Stimulated activated CD4-positive, alpha-beta T cell treated with anti-CD3 and anti-CD28 coated beads, Interleukin-1b, Interleukin-23, amount 100 ng/mL, for 1 hour (primary cell): ENCODE measurements at regions not wholly inside any gene's neighbourhood (a gene's known extent, or its start where the extent isn't known, plus 50 kb on each side); places are given as distances from the start of the nearest gene placed in this dataset.
A peak's percentile ranks its signal among the peaks of the same experiment; 100 is the strongest.
"Not testable (repeated sequence)": the region's sequence is repeated elsewhere in the genome, so short reads cannot be mapped to it uniquely, and the experiment has no call there.

Source experiments
- DNase-seq, 2 donors: peaks; one replicate each; pipeline ENCODE4 v3.0.0-alpha.2; 2020; ENCODE audit warnings: low read depth in 2 of 2

DNA sequence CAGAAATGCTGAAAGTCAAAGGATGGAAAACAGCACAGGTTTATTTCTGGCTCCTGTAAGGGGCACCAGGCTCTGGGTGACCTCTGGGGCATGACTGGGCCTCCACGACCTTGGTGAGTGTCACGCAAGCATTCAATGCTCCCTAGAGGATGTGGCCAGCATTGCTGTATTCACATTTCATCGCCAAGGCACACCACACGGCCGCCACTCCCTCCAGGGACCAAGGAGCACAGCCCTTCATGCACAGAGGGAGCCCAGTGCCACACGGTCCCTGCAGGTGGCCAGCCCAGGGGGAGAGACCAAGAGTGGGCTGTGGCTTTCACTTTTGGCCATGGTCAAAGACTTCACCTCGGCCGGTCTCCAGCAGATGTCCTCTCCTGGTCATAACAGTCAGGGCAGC lies 137.4 kb upstream of the TNRC6C start:
- no peak for DNase-seq

GRCh38 chr17:77822302-77823030 lies 136.0 kb upstream of the TNRC6C start:
- DNase-seq, result no peak

- DNase-seq, result no peak
Observed at GRCh38 chr17:77824102-77824779, 134.3 kb upstream of the TNRC6C start.

DNA sequence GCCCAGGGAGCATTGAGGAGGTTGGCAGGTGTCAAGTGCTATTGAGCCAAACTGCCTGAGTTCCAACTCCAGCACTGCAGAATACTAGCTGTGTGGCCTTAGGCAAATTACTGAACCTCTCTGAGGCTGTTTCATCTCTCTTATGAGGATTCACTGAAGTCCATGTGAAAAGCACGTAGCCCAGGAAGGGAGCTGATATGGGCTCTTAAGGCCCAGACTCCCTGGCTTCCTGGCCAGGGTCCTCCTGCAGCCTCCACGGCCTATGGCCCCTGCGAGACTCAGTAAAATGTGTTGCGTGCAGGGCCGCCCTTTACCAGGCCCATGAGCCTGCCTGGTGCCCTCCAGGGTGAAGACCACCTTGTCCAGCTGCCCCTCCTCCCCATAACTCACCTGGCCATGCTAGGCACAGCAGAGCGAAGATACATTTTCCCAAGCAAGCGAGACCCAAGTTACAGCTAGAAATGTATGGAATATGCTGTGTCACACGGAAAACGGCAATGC lies 133.7 kb upstream of the TNRC6C start:
- no peak for DNase-seq

GRCh38 chr17:77825621-77826020 lies 132.9 kb upstream of the TNRC6C start:
- DNase-seq, result no peak

DNA sequence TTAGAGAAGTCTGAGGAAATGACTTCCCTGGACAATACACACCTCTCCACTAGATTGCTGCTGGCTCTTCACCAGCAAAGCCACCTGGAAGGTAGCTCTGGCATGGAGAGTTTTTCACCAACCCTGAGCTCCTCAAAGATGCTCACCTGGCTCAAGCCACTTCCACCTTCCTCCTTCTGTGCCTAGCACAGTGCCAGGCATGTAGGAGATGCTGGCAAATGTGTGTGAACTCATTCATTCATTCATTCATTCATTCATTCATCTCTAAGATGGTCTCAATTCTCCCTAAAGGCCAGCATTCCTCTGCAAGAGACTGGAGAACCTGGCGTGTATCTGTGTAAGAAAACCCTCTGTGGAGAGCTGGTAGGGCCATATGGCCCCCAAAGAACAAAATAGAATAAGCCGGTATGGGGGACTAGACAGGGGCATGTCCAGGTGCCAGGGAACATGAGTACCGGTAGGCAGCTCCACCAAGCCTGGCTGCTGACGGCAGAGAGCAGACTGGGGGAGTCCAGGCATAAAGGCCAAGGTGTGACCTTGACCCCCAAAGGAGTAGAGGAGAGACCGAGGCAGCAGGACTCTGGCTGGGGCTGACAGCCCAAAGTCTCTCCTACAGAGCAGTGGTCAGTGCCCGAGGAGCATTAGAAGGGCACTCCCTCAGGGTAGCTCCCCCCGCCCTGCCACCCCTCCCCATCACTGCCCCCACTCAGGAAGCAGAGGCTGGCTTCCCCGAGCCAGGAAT lies 132.2 kb upstream of the TNRC6C start:
- no peak for DNase-seq

GRCh38 chr17:77827039-77827438 lies 131.5 kb upstream of the TNRC6C start:
- no peak for DNase-seq

- DNase-seq, result no peak
Observed at GRCh38 chr17:77827511-77827910, 131.0 kb upstream of the TNRC6C start.

DNA sequence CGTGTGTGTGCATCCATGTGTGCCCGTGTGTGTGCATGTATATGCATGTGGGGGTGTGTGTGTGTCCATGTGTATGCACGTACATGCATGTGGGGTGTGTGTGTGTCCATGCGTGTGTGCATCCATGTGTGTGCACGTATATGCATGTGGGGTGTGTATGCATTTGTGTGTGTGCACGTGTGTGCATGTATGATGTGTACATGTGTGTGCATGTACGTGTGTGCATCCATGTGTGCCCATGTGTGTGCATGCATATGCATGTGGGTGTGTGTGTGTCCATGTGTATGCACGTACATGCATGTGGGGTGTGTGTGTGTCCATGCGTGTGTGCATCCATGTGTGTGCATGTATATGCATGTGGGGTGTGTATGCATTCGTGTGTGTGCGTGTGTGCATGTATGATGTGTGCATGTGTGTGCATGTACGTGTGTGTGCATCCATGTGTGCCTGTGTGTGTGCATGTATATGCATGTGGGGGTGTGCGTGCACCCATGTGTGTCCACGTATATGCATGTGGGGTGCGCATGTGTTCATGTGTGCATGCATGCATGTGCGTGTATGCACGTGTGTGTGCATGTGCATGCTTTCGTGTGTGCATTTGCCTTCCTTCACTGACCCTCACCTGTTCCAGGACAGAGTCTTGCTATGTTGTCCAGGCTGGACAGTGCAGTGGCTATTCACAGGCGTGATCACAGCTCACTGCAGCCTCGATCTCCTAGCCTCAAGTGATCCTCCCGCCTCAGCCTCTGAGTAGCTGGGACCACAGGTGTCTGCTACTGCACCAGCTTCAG lies 129.6 kb upstream of the TNRC6C start:
- DNase-seq, result no peak

DNA sequence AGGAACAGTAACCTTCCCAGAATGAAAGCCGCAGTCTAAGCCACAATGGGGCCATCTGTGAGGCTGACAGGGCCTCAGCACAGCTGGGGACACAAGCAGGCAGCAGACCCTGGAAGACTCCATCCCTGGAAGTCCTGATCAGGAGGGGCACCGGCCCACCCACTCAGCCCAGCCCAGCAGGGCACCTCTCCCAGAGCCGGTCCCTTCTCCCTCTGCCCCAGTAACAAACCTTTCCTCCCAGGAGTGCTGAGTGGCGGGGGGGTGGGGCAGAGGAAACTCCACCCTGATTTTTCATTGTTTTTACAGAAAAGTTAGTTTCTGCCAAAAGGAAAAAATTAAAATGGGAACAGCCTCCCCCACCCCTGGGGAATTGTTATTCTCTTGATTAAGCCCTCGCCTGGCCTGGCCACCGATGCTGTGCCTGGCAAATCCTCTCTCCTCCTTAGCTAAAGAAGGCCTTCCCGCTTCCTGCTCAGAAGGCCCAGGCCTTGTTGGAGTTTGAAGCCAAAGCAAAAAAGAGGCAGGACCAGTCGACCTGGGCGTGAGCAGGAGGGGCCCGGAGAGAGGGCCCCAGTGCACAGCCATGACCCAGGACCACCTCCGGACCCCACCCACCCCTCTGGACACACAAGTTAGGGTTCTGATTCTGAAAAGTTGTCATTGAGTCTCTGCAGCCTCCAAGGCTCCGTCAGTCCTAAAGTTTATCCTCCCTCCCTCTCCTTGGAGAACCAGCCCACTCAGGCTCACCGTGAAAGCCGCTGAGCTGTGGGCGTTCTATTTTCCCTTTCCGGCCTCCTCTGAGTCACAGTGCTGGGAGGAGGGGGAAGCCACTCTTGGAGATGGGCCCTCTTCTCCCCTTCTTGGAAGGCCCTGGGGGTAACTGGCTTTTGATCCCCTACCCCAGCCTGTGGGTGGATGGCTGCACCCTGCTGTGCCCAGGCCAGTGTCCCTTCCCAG lies 128.4 kb upstream of the TNRC6C start:
- no peak for DNase-seq

- no peak for DNase-seq
Observed at GRCh38 chr17:77830816-77831473, 127.6 kb upstream of the TNRC6C start.

DNA sequence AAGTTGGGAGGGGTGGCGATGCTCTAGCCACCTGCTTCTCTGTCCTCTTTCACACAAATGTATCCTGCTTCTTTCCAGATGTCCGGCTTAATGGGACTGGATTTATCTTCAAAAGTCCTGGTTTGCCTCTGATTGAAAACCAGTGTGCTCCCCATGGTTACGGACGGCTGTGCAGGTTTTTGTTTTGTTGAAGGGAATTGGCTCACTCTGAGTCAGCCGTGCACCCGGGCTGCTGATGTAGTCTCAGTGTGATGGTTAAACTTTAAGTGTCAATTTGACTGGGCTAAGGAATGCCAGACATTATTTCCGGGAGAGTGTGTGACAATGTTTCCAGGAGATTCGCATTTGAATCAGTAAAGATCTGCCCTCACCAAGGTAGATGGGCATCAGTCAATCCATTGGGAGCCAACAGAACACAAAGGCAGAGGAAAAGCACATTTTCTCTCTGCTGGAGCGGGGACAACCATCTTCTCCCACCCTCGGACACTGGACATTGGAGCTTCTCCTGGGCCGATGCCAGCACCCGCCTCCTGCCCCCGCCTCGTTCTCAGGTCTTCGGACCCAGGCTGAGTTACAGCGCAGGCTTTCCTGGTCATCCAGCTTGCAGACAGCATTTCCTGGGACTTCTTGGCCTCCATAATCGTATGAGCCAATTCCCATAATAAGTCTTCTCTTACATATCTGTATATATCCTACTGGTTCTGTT lies 126.9 kb upstream of the TNRC6C start:
- no peak for DNase-seq

DNA sequence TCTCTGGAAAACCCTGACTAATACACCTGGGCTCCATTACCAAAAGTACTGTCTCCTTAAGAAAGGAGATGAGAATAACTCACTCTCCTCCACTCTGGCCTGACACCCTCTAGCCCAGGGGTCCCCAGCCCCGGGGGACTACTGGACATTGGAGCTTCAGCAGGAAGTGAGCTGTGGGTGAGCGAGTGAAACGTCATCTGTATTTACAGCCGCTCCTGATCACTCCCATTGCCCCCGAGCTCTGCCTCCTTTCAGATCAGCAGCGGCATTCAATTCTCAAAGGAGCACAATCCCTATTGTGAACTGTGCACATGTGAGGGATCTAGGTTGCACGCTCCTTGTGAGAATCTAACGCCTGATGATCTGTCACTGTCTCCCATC lies 126.3 kb upstream of the TNRC6C start:
- DNase-seq, result no peak

DNA sequence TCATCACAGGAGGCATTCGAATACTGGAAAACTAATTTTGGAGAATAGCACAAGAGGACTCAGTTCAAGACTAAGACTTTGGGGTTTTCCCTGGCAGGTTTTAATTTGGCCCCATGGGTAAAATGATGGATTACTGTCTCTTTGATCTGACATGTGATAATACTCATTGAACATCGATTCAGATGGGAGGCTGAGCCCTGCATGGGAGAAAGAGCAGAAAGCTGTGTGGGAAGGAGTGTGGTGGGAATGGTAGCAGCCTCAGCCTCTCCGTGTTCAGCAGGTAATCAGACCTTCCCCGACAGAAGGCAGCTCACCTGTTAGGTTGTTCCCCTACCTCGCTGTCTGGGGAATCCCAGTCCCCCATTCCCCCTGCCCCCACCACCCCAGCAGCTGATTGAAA lies 124.7 kb upstream of the TNRC6C start:
- DNase-seq, result no peak

GRCh38 chr17:77834170-77835115 lies 124.1 kb upstream of the TNRC6C start:
- peak; percentile 18 to 24 for DNase-seq

- DNase-seq, result no peak
Observed at GRCh38 chr17:77836557-77837041, 121.9 kb upstream of the TNRC6C start.

DNA sequence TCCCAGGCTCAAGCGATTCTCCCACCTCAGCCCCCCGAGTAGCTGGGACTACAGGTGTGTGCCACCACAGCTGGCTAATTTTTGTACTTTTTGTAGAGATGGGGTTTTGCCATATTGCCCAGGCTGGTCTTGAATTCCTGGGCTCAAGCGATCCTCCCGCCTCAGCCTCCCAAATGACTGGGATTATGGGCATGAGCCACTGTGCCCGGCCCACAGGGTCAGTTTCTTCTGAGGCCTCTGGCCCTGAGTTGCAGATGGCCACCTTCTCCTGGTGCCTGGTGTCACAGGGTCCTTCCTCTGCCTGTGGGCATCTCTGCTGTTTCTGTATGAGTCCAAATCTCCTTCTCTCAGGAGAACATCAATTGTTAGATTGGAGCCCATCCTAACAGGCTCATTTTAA lies 121.4 kb upstream of the TNRC6C start:
- not testable (repeated sequence) for DNase-seq

DNA sequence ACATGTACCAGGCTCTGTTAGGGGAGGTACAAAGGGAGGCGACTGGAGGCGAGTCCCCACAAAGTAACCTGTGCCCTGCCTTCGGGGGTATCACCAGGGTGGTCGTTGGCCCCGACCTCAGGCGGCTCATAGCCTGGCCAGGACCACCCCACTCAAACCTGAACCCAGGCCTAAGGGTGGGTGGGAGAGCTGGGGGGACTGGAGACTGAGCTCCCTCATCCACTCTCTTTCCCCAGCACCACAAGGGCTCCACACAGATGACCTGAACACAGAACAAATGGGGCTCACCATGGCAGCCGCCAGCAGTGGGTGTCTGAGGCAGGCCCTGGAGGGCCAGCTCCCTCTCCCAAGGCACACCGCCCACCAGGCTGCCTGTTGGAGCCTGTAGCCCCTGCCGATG lies 120.6 kb upstream of the TNRC6C start:
- no peak for DNase-seq
